Keratinocyte (primary cell): ENCODE measurements at regions not wholly inside any gene's neighbourhood (a gene's known extent, or its start where the extent isn't known, plus 50 kb on each side); places are given as distances from the start of the nearest gene placed in this dataset.

Source experiments
- DNase-seq: peaks from one replicate; pipeline ENCODE4 v3.0.0-alpha.2; 2011; ENCODE audit warnings: low read depth, missing footprints, low spot score
- FAIRE-seq: peaks from 2 replicates; lab custom pipeline; 2011; peaks lifted over from hg19 to GRCh38; lab: Jason Lieb, UNC
- H2AFZ ChIP-seq: 2 replicates; pipeline ENCODE4 v1.6.0; 2012; ENCODE audit warnings: low read length, control low read depth, inconsistent platforms; ENCODE audit not compliant: control insufficient read depth
- H3K27ac ChIP-seq: 2 replicates; pipeline ENCODE4 v1.5.1; 2011; ENCODE audit warnings: low read length; ENCODE audit not compliant: control insufficient read depth, insufficient read depth
- H3K27me3 ChIP-seq: 3 replicates; pipeline ENCODE4 v1.6.0; 2011; ENCODE audit warnings: low read length; ENCODE audit not compliant: control insufficient read depth, insufficient read depth; ENCODE audit errors: extremely low read depth
- H3K36me3 ChIP-seq, 2 experiments: 2 replicates in 1 of 2; 3 replicates in 1 of 2; pipeline ENCODE4 v1.5.1; 2011; ENCODE audit warnings: low read length in 2 of 2, mild to moderate bottlenecking in 1 of 2; ENCODE audit not compliant: control insufficient read depth in 2 of 2, insufficient read depth in 2 of 2; ENCODE audit errors: extremely low read depth in 1 of 2
- H3K4me1 ChIP-seq: 3 replicates; pipeline ENCODE4 v1.5.1; 2011; ENCODE audit warnings: low read length; ENCODE audit not compliant: control insufficient read depth, insufficient read depth; ENCODE audit errors: extremely low read depth
- H3K4me2 ChIP-seq: 3 replicates; pipeline ENCODE4 v1.6.0; 2011; ENCODE audit warnings: low read depth, low read length; ENCODE audit not compliant: control insufficient read depth, insufficient read depth; ENCODE audit errors: extremely low read depth
- H3K4me3 ChIP-seq, 3 experiments: fragments of 200-600 bp in 1 of 3; sonication (generic) in 1 of 3; 2 replicates in 2 of 3; 3 replicates in 1 of 3; pipeline ENCODE4 v1.5.1; 2011 to 2016; ENCODE audit warnings: low read length in 3 of 3, mild to moderate bottlenecking in 3 of 3, control low read depth in 2 of 3, inconsistent platforms in 1 of 3, low read depth in 1 of 3, mixed read lengths in 1 of 3, mixed run types in 1 of 3, moderate library complexity in 1 of 3; ENCODE audit not compliant: control insufficient read depth in 2 of 3, insufficient read depth in 2 of 3; ENCODE audit errors: extremely low read depth in 1 of 3
- H3K79me2 ChIP-seq: 2 replicates; pipeline ENCODE4 v1.6.0; 2012; ENCODE audit warnings: low read length; ENCODE audit not compliant: control insufficient read depth, insufficient read depth
- H3K9ac ChIP-seq: 3 replicates; pipeline ENCODE4 v1.6.0; 2011; ENCODE audit warnings: low read length; ENCODE audit not compliant: control insufficient read depth, insufficient read depth; ENCODE audit errors: extremely low read depth
- H3K9me1 ChIP-seq: 3 replicates; pipeline ENCODE4 v1.6.0; 2011; ENCODE audit warnings: low read length; ENCODE audit not compliant: control insufficient read depth, insufficient read depth; ENCODE audit errors: extremely low read depth
- H3K9me3 ChIP-seq: 2 replicates; pipeline ENCODE4 v1.5.1; 2012; ENCODE audit warnings: low read depth, low read length; ENCODE audit not compliant: control insufficient read depth
- H4K20me1 ChIP-seq: 3 replicates; pipeline ENCODE4 v1.6.0; 2011; ENCODE audit warnings: low read length; ENCODE audit not compliant: control insufficient read depth, insufficient read depth; ENCODE audit errors: extremely low read depth
- CTCF ChIP-seq, 3 experiments: IDR thresholded peaks in 1 of 3; conservative IDR thresholded peaks in 1 of 3; optimal IDR thresholded peaks in 1 of 3; 2 replicates in 2 of 3; 3 replicates in 1 of 3; pipeline versions ENCODE3 to v1.5.1; 2011; ENCODE audit warnings: low read length in 3 of 3, mild to moderate bottlenecking in 3 of 3, moderate library complexity in 2 of 3, control low read depth in 1 of 3, inconsistent platforms in 1 of 3; ENCODE audit not compliant: insufficient read depth in 2 of 3; ENCODE audit errors: extremely low read depth in 1 of 3
- EZH2 ChIP-seq: IDR thresholded peaks from one replicate; pipeline ENCODE4 v1.6.1; 2012; ENCODE audit warnings: inconsistent platforms, mild to moderate bottlenecking, low read length, moderate library complexity
- dilution Hi-C: fragments of 300-500 bp; cut with MboI; formaldehyde crosslinking; loops from one replicate; pipeline ENCODE4 v1.7.0; 2020; ENCODE audit warnings: low sequenced_read_pairs; ENCODE audit not compliant: extremely low pct_ligation_motif_present

GRCh38 chr3:80424951-80425350 is 657.2 kb upstream of the ROBO1 start:
- no peaks in the 10 kb centered on the region for H3K36me3 ChIP-seq
- H3K27ac ChIP-seq = no peak overlapping the region
- FAIRE-seq = no peak
- no peaks in the 10 kb centered on the region for H3K9me3 ChIP-seq
- no peaks in the 10 kb centered on the region for H3K27me3 ChIP-seq
- no peaks in the 10 kb centered on the region for H3K4me1 ChIP-seq
- no peak overlapping the region for H2AFZ ChIP-seq
- no peaks in the 10 kb centered on the region for H4K20me1 ChIP-seq
- H3K4me3 ChIP-seq = no peak overlapping the region
- H3K79me2 ChIP-seq = no peaks in the 10 kb centered on the region
- H3K9ac ChIP-seq = no peak overlapping the region
- DNase-seq = no peak
- no peak for TF ChIP-seq EZH2
- no peak for TF ChIP-seq CTCF (optimal IDR thresholded peaks at IDR 0.05 in 1 of 3, IDR thresholded peaks at IDR 0.05 in 1 of 3, conservative IDR thresholded peaks at IDR 0.05 in 1 of 3; ENCODE audit: extremely low read depth in 1 of 3, insufficient read depth in 2 of 3, low read length in 3 of 3)
- dilution Hi-C loops = no loop called here
- H3K4me2 ChIP-seq = no peak overlapping the region
- H3K9me1 ChIP-seq = no peaks in the 10 kb centered on the region

DNA sequence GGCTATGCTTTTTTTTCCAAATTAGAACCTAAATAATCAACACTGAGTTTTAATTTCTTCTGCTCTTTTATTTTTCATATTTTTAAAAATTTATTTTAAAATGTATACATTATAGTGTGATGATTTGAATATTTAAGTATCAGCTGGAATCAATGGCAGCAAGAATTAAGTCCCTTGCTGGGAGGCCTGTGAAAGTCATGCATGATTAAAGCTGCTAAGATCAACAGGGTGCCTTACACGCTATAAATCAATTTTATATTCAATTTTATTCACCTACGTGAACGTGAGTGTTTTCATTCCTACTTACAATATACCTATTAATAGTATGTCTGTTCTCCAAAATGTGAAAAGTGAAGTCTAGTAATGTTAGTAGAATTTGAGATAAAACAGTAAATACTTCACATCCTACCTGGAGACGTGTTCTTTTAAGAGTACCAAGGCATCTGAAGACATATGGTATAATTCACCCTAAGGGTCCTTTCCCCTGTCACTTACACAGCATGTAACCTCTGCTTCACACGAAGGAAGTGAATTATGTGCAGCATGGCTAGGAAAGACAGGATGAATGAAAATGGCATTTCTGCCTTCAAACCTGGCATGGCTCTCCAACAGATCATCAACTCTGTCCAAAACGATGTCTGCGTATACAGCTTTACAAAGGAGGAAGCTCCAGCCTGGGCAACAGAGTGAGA is 640.4 kb upstream of the ROBO1 start:
- Histone ChIP-seq H4K20me1 (no peaks in the 10 kb centered on the region), H3K9me3 (no peaks in the 10 kb centered on the region), H3K9me1 (no peaks in the 10 kb centered on the region), H3K4me3 (no peak overlapping the region), H3K79me2 (no peaks in the 10 kb centered on the region), H3K27ac (no peak overlapping the region), H3K36me3 (no peaks in the 10 kb centered on the region), H2AFZ (no peak overlapping the region), H3K4me1 (no peaks in the 10 kb centered on the region), H3K9ac (no peak overlapping the region), H3K27me3 (no peaks in the 10 kb centered on the region), H3K4me2 (no peak overlapping the region)
- DNase-seq (no peak), FAIRE-seq (no peak)
- no peak for TF ChIP-seq EZH2
- TF ChIP-seq CTCF (optimal IDR thresholded peaks at IDR 0.05 in 1 of 3, IDR thresholded peaks at IDR 0.05 in 1 of 3, conservative IDR thresholded peaks at IDR 0.05 in 1 of 3; ENCODE audit: extremely low read depth in 1 of 3, insufficient read depth in 2 of 3, low read length in 3 of 3) = no peak
- dilution Hi-C loops = no loop called here
